H9 (cell line): ENCODE measurements at regions not wholly inside any gene's neighbourhood (a gene's known extent, or its start where the extent isn't known, plus 50 kb on each side); places are given as distances from the start of the nearest gene placed in this dataset.

ENCODE experiments used
- DNase-seq: peaks from one replicate; pipeline ENCODE4 v3.0.0-alpha.2; 2017
- H2AFZ ChIP-seq: one replicate; pipeline ENCODE4 v1.6.1; 2013; ENCODE audit warnings: mild to moderate bottlenecking, low read length, control low read depth, moderate library complexity
- H2AK5ac ChIP-seq: 2 replicates; pipeline ENCODE4 v1.6.1; 2013; ENCODE audit warnings: low read length, control low read depth, mixed read lengths; ENCODE audit not compliant: insufficient read length
- H2BK120ac ChIP-seq: one replicate; pipeline ENCODE4 v1.6.1; 2013; ENCODE audit warnings: low read depth, mild to moderate bottlenecking, low read length, control low read depth, inconsistent platforms; ENCODE audit not compliant: poor library complexity, severe bottlenecking
- H2BK12ac ChIP-seq: 2 replicates; pipeline ENCODE4 v1.6.1; 2013; ENCODE audit warnings: low read length, control low read depth, mixed read lengths, low read depth; ENCODE audit not compliant: insufficient read length
- H2BK15ac ChIP-seq: 2 replicates; pipeline ENCODE4 v1.6.1; 2013; ENCODE audit warnings: low read depth, low read length, control low read depth
- H2BK20ac ChIP-seq: one replicate; pipeline ENCODE4 v1.6.1; 2013; ENCODE audit warnings: low read depth, mild to moderate bottlenecking, low read length, control low read depth, inconsistent platforms; ENCODE audit not compliant: poor library complexity, severe bottlenecking
- H2BK5ac ChIP-seq: 2 replicates; pipeline ENCODE4 v1.6.1; 2013; ENCODE audit warnings: low read length, control low read depth, mixed read lengths; ENCODE audit not compliant: insufficient read length
- H3K14ac ChIP-seq: 2 replicates; pipeline ENCODE4 v1.6.1; 2013; ENCODE audit warnings: low read length, control low read depth; ENCODE audit not compliant: insufficient read depth
- H3K18ac ChIP-seq: 2 replicates; pipeline ENCODE4 v1.6.1; 2013; ENCODE audit warnings: low read depth, mild to moderate bottlenecking, mixed read lengths, low read length, control low read depth; ENCODE audit not compliant: insufficient read length
- H3K23ac ChIP-seq: 2 replicates; pipeline ENCODE4 v1.6.1; 2013; ENCODE audit warnings: low read length, control low read depth, mixed read lengths, low read depth; ENCODE audit not compliant: insufficient read length
- H3K23me2 ChIP-seq: 2 replicates; pipeline ENCODE4 v1.6.1; 2013; ENCODE audit warnings: low read depth, mild to moderate bottlenecking, mixed read lengths, low read length, control low read depth; ENCODE audit not compliant: insufficient read length, poor library complexity, severe bottlenecking
- H3K27ac ChIP-seq: 2 replicates; pipeline ENCODE4 v1.5.1; 2013; ENCODE audit warnings: low read length, control low read depth, mixed read lengths, low read depth; ENCODE audit not compliant: insufficient read length
- H3K27me3 ChIP-seq: 2 replicates; pipeline ENCODE4 v1.6.1; 2013; ENCODE audit warnings: low read length, control low read depth, inconsistent platforms; ENCODE audit not compliant: insufficient read depth
- H3K4ac ChIP-seq: 2 replicates; pipeline ENCODE4 v1.6.1; 2013; ENCODE audit warnings: low read depth, mild to moderate bottlenecking, control low read depth, inconsistent platforms, low read length, moderate library complexity
- H3K4me1 ChIP-seq: 2 replicates; pipeline ENCODE4 v1.6.1; 2013; ENCODE audit warnings: low read length, control low read depth, inconsistent platforms; ENCODE audit not compliant: insufficient read depth
- H3K4me2 ChIP-seq: 2 replicates; pipeline ENCODE4 v1.6.1; 2013; ENCODE audit warnings: low read length, control low read depth, mixed read lengths; ENCODE audit not compliant: insufficient read length, insufficient read depth
- H3K56ac ChIP-seq: 2 replicates; pipeline ENCODE4 v1.6.1; 2013; ENCODE audit warnings: low read depth, mild to moderate bottlenecking, mixed read lengths, low read length, control low read depth; ENCODE audit not compliant: insufficient read length
- H3K79me1 ChIP-seq: 2 replicates; pipeline ENCODE4 v1.6.1; 2013; ENCODE audit warnings: low read depth, mild to moderate bottlenecking, moderate library complexity, low read length, control low read depth, inconsistent platforms; ENCODE audit not compliant: insufficient read depth, poor library complexity, severe bottlenecking
- H3K79me2 ChIP-seq: 2 replicates; pipeline ENCODE4 v1.6.1; 2013; ENCODE audit warnings: low read length, control low read depth, inconsistent platforms; ENCODE audit not compliant: insufficient read depth
- H3K9ac ChIP-seq: 2 replicates; pipeline ENCODE4 v1.6.1; 2013; ENCODE audit warnings: low read length, control low read depth, mixed read lengths; ENCODE audit not compliant: insufficient read length; ENCODE audit errors: extremely low read depth
- H3K9me3 ChIP-seq: one replicate; pipeline ENCODE4 v1.6.1; 2013; ENCODE audit warnings: low read depth, low read length, inconsistent platforms; ENCODE audit not compliant: control insufficient read depth
- H3T11ph ChIP-seq: one replicate; pipeline ENCODE4 v1.6.1; 2013; ENCODE audit warnings: mild to moderate bottlenecking, low read length, control low read depth, inconsistent platforms
- H4K20me1 ChIP-seq: one replicate; pipeline ENCODE4 v1.6.1; 2013; ENCODE audit not compliant: control insufficient read depth, insufficient read length, insufficient read depth
- H4K5ac ChIP-seq: 2 replicates; pipeline ENCODE4 v1.6.1; 2013; ENCODE audit warnings: low read depth, mild to moderate bottlenecking, mixed read lengths, low read length, control low read depth; ENCODE audit not compliant: insufficient read length
- H4K8ac ChIP-seq: replicated peaks from 2 replicates; pipeline ENCODE4 v1.6.1; 2013; ENCODE audit warnings: low read length, control low read depth, mixed read lengths, low read depth; ENCODE audit not compliant: insufficient read length
- H4K91ac ChIP-seq: 2 replicates; pipeline ENCODE4 v1.6.1; 2013; ENCODE audit warnings: low read depth, mild to moderate bottlenecking, moderate library complexity, mixed read lengths, low read length, control low read depth; ENCODE audit not compliant: insufficient read length
- H3K27ac Mint-ChIP-seq, 3 experiments: 2 replicates in 2 of 3; 3 replicates in 1 of 3; pipeline ENCODE4 v1.8.0; 2020 to 2021; ENCODE audit warnings: mixed read lengths in 3 of 3, mild to moderate bottlenecking in 1 of 3, moderate library complexity in 1 of 3
- H3K27me3 Mint-ChIP-seq: 2 replicates; pipeline ENCODE4 v1.8.0; 2021; ENCODE audit warnings: low read depth, mild to moderate bottlenecking, moderate library complexity, mixed read lengths
- H3K36me3 Mint-ChIP-seq, 3 experiments: 2 replicates in 2 of 3; 3 replicates in 1 of 3; pipeline ENCODE4 v1.8.0; 2020 to 2021; ENCODE audit warnings: low read depth in 3 of 3, mixed read lengths in 3 of 3; ENCODE audit not compliant: insufficient read depth in 1 of 3
- H3K4me1 Mint-ChIP-seq, 2 experiments: 2 replicates each; pipeline ENCODE4 v1.8.0; 2020; ENCODE audit warnings: mixed read lengths in 2 of 2
- H3K4me3 Mint-ChIP-seq, 2 experiments: 2 replicates in 1 of 2; 3 replicates in 1 of 2; pipeline ENCODE4 v1.8.0; 2020 to 2021; ENCODE audit warnings: mild to moderate bottlenecking in 2 of 2, mixed read lengths in 2 of 2, moderate library complexity in 1 of 2
- H3K9me3 Mint-ChIP-seq, 2 experiments: 2 replicates in 1 of 2; 3 replicates in 1 of 2; pipeline ENCODE4 v1.8.0; 2020; ENCODE audit warnings: mild to moderate bottlenecking in 2 of 2, mixed read lengths in 2 of 2, moderate library complexity in 1 of 2
- CTCF ChIP-seq: fragments of 200-600 bp; sonication (generic); conservative IDR thresholded peaks from 3 replicates; pipeline ENCODE4 v1.8.0; 2021; ENCODE audit warnings: antibody characterized with exemption, mild to moderate bottlenecking
- WGBS: extraction: QIAGEN DNeasy Blood & Tissue Kit; methylation state at CpG from one replicate; pipeline ENCODE4 v1.1.7; 2013; ENCODE audit warnings: missing lambda C conversion rate, low lambda C conversion rate, mixed read lengths; ENCODE audit not compliant: insufficient read length; ENCODE audit errors: extremely low coverage; 5-methylcytosine and 5-hydroxymethylcytosine counted together

GRCh38 chr3:80424951-80425350 lies 657.2 kb upstream of the ROBO1 start:
- H4K20me1 ChIP-seq: no peaks in the 10 kb centered on the region
- H2BK15ac ChIP-seq: no peak overlapping the region
- H3K79me2 ChIP-seq: no peaks in the 10 kb centered on the region
- H3K4me3 Mint-ChIP-seq: no peak overlapping the region
- H3K9me3 Mint-ChIP-seq: no peaks in the 10 kb centered on the region
- H2AFZ ChIP-seq: no peak overlapping the region
- H3K27ac ChIP-seq: no peak overlapping the region
- H3K4me1 Mint-ChIP-seq: peaks cover 0 to 5% of the 10 kb centered on the region in 2 experiments; a peak in 1 of 4 replicates
- H3K4ac ChIP-seq: no peak overlapping the region
- TF ChIP-seq CTCF: no peak
- no peak overlapping the region for H3T11ph ChIP-seq
- no peak overlapping the region for H3K18ac ChIP-seq
- no peak overlapping the region for H2BK20ac ChIP-seq
- no peaks in the 10 kb centered on the region for H3K27me3 Mint-ChIP-seq
- H4K91ac ChIP-seq: no peak overlapping the region
- H3K56ac ChIP-seq: no peak overlapping the region
- WGBS: no CpG with 5 or more reads among the region's 2 CpGs
- H3K4me1 ChIP-seq: no peaks in the 10 kb centered on the region
- no peaks in the 10 kb centered on the region for H3K23me2 ChIP-seq
- no peak overlapping the region for H3K14ac ChIP-seq
- DNase-seq: no peak
- H4K8ac ChIP-seq: no peak overlapping the region
- no peak overlapping the region for H3K23ac ChIP-seq
- no peak overlapping the region for H2BK12ac ChIP-seq
- H4K5ac ChIP-seq: no peak overlapping the region
- H3K27me3 ChIP-seq: no peaks in the 10 kb centered on the region
- H2BK120ac ChIP-seq: no peak overlapping the region
- H3K9me3 ChIP-seq: no peaks in the 10 kb centered on the region
- no peak overlapping the region for H2BK5ac ChIP-seq
- H3K4me2 ChIP-seq: no peak overlapping the region
- peaks cover 0 to 2% (median 0%) of the 10 kb centered on the region in 3 experiments; a peak in 1 of 7 replicates for H3K36me3 Mint-ChIP-seq
- no peak overlapping the region for H2AK5ac ChIP-seq
- H3K27ac Mint-ChIP-seq: no peak overlapping the region
- no peak overlapping the region for H3K9ac ChIP-seq
- H3K79me1 ChIP-seq: no peaks in the 10 kb centered on the region
